HG03025 (cell line): ENCODE measurements at regions not wholly inside any gene's neighbourhood (a gene's known extent, or its start where the extent isn't known, plus 50 kb on each side); places are given as distances from the start of the nearest gene placed in this dataset.

ENCODE experiments used
- ATAC-seq: cut with Tn5 transposase; IDR thresholded peaks from one replicate; pipeline ENCODE4 v1.9.1; 2021; ENCODE audit warnings: mild to moderate bottlenecking, moderate library complexity; ENCODE audit not compliant: unreplicated experiment, low FRiP score

GRCh38 chr6:14831070-14831469, 414.8 kb upstream of the JARID2 start:
- ATAC-seq, result no peak

- ATAC-seq, result no peak
These were observed 413.9 kb upstream of the JARID2 start for GRCh38 chr6:14831937-14832336.

- no peak for ATAC-seq
These were observed 413.4 kb upstream of the JARID2 start for GRCh38 chr6:14832427-14832826.

- ATAC-seq, result no peak
These were observed 410.9 kb upstream of the JARID2 start for GRCh38 chr6:14834851-14835530.

GRCh38 chr6:14837435-14837834, 408.4 kb upstream of the JARID2 start:
- ATAC-seq, result no peak

- no peak for ATAC-seq
These were observed 407.7 kb upstream of the JARID2 start for GRCh38 chr6:14838133-14838583.

GRCh38 chr6:14841901-14842421, 403.9 kb upstream of the JARID2 start:
- ATAC-seq, result no peak

- no peak for ATAC-seq
These were observed 401.5 kb upstream of the JARID2 start for GRCh38 chr6:14844411-14844810.

GRCh38 chr6:14848019-14848418, 397.9 kb upstream of the JARID2 start:
- no peak for ATAC-seq

- ATAC-seq, result no peak
These were observed 396.7 kb upstream of the JARID2 start for GRCh38 chr6:14849185-14849584.

GRCh38 chr6:14851281-14851680, 394.6 kb upstream of the JARID2 start:
- ATAC-seq, result no peak

GRCh38 chr6:14852375-14852774, 393.5 kb upstream of the JARID2 start:
- no peak for ATAC-seq

- ATAC-seq, result no peak
These were observed 389.7 kb upstream of the JARID2 start for GRCh38 chr6:14856177-14856576.

GRCh38 chr6:14857001-14857400, 388.9 kb upstream of the JARID2 start:
- no peak for ATAC-seq

GRCh38 chr6:14857501-14857900, 388.4 kb upstream of the JARID2 start:
- no peak for ATAC-seq

- ATAC-seq, result no peak
These were observed 387.1 kb upstream of the JARID2 start for GRCh38 chr6:14858808-14859207.

GRCh38 chr6:14860774-14861173, 385.1 kb upstream of the JARID2 start:
- ATAC-seq, result no peak

- no peak for ATAC-seq
These were observed 384.4 kb upstream of the JARID2 start for GRCh38 chr6:14861491-14861943.

- no peak for ATAC-seq
These were observed 383.0 kb upstream of the JARID2 start for GRCh38 chr6:14862845-14863244.

- no peak for ATAC-seq
These were observed 381.7 kb upstream of the JARID2 start for GRCh38 chr6:14863902-14864850.

GRCh38 chr6:14865531-14866100, 380.3 kb upstream of the JARID2 start:
- ATAC-seq, result no peak
